ENCODE measurements at regions not wholly inside any gene's neighbourhood (a gene's known extent, or its start where the extent isn't known, plus 50 kb on each side); places are given as distances from the start of the nearest gene placed in this dataset.

DNA sequence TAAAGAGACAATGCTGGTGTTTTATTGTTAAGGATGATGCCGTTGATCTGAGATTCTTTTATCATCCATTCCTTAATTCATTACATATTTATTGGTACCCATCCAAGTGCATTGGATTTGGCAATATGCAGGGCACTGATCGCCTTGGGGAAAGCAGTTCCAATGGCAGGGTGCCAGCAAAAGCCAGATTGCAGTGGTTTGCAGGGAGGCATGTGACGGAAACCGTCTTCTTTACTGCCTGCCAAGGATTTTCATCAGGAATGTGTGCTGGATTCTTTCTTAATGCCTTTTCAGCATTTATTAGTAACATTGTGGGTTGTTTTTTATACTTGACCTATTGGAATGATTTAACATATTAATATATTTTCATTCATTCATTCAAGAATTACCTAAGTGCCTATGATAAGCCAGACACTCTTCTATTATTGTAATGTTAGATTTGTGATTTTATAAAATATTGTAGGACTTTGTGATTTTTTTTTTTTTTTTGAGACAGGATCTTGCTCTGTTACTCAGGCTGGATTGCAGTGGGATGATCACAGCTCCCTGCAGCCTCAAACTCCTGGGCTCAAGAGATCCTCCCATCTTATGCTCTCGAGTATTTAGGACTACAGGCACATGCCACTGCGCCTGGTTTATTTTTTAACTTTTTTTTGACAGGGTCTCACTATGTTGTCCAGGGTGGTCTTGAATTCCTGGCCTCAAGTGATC, 93.4 kb upstream of the TNRC6A start (continued):
- TF ChIP-seq, protein P1, sequence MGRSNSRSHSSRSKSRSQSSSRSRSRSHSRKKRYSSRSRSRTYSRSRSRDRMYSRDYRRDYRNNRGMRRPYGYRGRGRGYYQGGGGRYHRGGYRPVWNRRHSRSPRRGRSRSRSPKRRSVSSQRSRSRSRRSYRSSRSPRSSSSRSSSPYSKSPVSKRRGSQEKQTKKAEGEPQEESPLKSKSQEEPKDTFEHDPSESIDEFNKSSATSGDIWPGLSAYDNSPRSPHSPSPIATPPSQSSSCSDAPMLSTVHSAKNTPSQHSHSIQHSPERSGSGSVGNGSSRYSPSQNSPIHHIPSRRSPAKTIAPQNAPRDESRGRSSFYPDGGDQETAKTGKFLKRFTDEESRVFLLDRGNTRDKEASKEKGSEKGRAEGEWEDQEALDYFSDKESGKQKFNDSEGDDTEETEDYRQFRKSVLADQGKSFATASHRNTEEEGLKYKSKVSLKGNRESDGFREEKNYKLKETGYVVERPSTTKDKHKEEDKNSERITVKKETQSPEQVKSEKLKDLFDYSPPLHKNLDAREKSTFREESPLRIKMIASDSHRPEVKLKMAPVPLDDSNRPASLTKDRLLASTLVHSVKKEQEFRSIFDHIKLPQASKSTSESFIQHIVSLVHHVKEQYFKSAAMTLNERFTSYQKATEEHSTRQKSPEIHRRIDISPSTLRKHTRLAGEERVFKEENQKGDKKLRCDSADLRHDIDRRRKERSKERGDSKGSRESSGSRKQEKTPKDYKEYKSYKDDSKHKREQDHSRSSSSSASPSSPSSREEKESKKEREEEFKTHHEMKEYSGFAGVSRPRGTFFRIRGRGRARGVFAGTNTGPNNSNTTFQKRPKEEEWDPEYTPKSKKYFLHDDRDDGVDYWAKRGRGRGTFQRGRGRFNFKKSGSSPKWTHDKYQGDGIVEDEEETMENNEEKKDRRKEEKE (IDR thresholded peaks at IDR 0.05): no peak

DNA sequence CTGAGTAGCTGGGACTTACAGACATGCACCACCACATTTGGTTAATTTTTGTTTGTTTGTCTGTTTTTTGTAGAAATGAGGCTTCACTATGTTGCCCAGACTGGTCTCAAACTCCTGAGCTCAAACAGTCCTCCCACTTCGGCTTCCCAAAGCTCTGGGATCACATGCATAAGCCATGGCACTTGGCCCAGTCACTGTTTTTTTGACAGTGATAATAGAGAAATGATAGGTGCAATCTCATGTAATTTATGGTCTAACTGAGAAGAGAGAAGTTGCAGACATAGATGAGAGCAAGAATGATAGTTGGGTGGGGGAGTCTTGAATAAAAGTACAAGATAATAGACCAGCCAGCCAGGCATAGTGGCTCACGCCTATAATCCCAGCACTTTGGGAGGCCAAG, 89.7 kb upstream of the TNRC6A start:
- no peak for TF ChIP-seq NR2F1 (conservative IDR thresholded peaks at IDR 0.05)
- no peak for TF ChIP-seq DPF2 (IDR thresholded peaks at IDR 0.05)
- TF ChIP-seq RAD51 (IDR thresholded peaks at IDR 0.05): no peak
- TF ChIP-seq NFIC (IDR thresholded peaks at IDR 0.05; ENCODE audit: low read depth, low read length): no peak
- no peak for TF ChIP-seq MEF2B (IDR thresholded peaks at IDR 0.05; ENCODE audit: partially characterized antibody, poor library complexity, severe bottlenecking)
- no peak for TF ChIP-seq RELA (IDR thresholded peaks at IDR 0.05; ENCODE audit: borderline replicate concordance, partially characterized antibody)
- TF ChIP-seq FOS (IDR thresholded peaks at IDR 0.05; ENCODE audit: borderline replicate concordance, extremely low read depth, insufficient read length): no peak
- TF ChIP-seq, protein P2, sequence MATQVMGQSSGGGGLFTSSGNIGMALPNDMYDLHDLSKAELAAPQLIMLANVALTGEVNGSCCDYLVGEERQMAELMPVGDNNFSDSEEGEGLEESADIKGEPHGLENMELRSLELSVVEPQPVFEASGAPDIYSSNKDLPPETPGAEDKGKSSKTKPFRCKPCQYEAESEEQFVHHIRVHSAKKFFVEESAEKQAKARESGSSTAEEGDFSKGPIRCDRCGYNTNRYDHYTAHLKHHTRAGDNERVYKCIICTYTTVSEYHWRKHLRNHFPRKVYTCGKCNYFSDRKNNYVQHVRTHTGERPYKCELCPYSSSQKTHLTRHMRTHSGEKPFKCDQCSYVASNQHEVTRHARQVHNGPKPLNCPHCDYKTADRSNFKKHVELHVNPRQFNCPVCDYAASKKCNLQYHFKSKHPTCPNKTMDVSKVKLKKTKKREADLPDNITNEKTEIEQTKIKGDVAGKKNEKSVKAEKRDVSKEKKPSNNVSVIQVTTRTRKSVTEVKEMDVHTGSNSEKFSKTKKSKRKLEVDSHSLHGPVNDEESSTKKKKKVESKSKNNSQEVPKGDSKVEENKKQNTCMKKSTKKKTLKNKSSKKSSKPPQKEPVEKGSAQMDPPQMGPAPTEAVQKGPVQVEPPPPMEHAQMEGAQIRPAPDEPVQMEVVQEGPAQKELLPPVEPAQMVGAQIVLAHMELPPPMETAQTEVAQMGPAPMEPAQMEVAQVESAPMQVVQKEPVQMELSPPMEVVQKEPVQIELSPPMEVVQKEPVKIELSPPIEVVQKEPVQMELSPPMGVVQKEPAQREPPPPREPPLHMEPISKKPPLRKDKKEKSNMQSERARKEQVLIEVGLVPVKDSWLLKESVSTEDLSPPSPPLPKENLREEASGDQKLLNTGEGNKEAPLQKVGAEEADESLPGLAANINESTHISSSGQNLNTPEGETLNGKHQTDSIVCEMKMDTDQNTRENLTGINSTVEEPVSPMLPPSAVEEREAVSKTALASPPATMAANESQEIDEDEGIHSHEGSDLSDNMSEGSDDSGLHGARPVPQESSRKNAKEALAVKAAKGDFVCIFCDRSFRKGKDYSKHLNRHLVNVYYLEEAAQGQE (IDR thresholded peaks at IDR 0.05; ENCODE audit: low read depth, low read length): no peak
- TF ChIP-seq MXI1 (IDR thresholded peaks at IDR 0.05; ENCODE audit: low read depth, low read length): no peak
- no peak for TF ChIP-seq NBN (IDR thresholded peaks at IDR 0.05)
- TF ChIP-seq, protein P3, sequence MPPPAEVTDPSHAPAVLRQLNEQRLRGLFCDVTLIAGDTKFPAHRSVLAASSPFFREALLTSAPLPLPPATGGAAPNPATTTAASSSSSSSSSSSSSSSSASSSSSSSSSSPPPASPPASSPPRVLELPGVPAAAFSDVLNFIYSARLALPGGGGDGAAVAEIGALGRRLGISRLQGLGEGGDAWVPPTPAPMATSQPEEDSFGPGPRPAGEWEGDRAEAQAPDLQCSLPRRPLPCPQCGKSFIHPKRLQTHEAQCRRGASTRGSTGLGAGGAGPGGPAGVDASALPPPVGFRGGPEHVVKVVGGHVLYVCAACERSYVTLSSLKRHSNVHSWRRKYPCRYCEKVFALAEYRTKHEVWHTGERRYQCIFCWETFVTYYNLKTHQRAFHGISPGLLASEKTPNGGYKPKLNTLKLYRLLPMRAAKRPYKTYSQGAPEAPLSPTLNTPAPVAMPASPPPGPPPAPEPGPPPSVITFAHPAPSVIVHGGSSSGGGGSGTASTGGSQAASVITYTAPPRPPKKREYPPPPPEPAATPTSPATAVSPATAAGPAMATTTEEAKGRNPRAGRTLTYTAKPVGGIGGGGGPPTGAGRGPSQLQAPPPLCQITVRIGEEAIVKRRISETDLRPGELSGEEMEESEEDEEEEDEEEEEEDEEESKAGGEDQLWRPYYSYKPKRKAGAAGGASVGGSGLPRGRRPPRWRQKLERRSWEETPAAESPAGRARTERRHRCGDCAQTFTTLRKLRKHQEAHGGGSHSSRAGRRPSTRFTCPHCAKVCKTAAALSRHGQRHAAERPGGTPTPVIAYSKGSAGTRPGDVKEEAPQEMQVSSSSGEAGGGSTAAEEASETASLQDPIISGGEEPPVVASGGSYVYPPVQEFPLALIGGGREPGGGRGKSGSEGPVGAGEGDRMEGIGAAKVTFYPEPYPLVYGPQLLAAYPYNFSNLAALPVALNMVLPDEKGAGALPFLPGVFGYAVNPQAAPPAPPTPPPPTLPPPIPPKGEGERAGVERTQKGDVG (CRISPR knock-in tag; IDR thresholded peaks at IDR 0.05): no peak

More for the DNA sequence above, 89.7 kb upstream of the TNRC6A start:
- BruUV-seq (replicated peaks): no TSS peak
- Histone ChIP-seq H3K4me3 (no peak overlapping the region), H3K79me2 (ENCODE audit: control insufficient read depth, insufficient read depth, low read length) (no peaks in the 10 kb centered on the region), H3K9ac (ENCODE audit: control insufficient read depth, insufficient read depth, low read length) (no peak overlapping the region), H3K4me1 (ENCODE audit: control insufficient read depth, insufficient read depth, low read length) (no peaks in the 10 kb centered on the region), H3K27ac (ENCODE audit: control insufficient read depth, insufficient read depth) (no peak overlapping the region), H3K9me3 (replicated peaks; ENCODE audit: control insufficient read depth, insufficient read depth, low read length) (no peaks in the 10 kb centered on the region), H3K27me3 (replicated peaks in 1 of 2; ENCODE audit: control insufficient read depth in 2 of 2, insufficient read depth in 2 of 2, low read length in 1 of 2) (no peaks in the 10 kb centered on the region), H3K36me3 (ENCODE audit: control insufficient read depth in 2 of 2, insufficient read depth in 2 of 2, low read length in 1 of 2) (no peaks in the 10 kb centered on the region), H2AFZ (ENCODE audit: control insufficient read depth, low read depth, low read length) (no peak overlapping the region), H3K4me2 (ENCODE audit: control insufficient read depth, insufficient read depth) (no peak overlapping the region), H4K20me1 (ENCODE audit: control insufficient read depth, insufficient read depth) (no peaks in the 10 kb centered on the region)
- 21% methylated on average over 2 of the region's 2 CpGs for WGBS (ENCODE audit: insufficient coverage, insufficient replicate concordance, low lambda C conversion rate, missing lambda C conversion rate)
- DNase-seq (ENCODE audit: low read depth, low spot score): no peak
- no peak for ATAC-seq
- CTCF ChIA-PET: interaction anchor here (1.6 kb wide), 1 partner anchor 76 kb away, joined by 3 read pairs; no protein-coding TSS in a partner anchor
- no peak for FAIRE-seq
- intact Hi-C loops (cut with micrococcal nuclease; ENCODE audit: unreplicated experiment): no loop called here
- POLR2A ChIA-PET: no interaction called here
- RAD21 ChIA-PET (ENCODE audit: unreplicated experiment): no interaction called here
- SMC1A ChIA-PET (ENCODE audit: uncharacterized antibody, unreplicated experiment): no interaction called here
- in situ Hi-C loops (cut with MboI): no loop called here

All from GM12878 (cell line).